ENCODE measurements at regions not wholly inside any gene's neighbourhood (a gene's known extent, or its start where the extent isn't known, plus 50 kb on each side); places are given as distances from the start of the nearest gene placed in this dataset.
A peak's percentile ranks its signal among the peaks of the same experiment; 100 is the strongest.

- no peak for DNase-seq
Measured at GRCh38 chr2:196445991-196446390, 193.5 kb upstream of the CCDC150 start.

DNA sequence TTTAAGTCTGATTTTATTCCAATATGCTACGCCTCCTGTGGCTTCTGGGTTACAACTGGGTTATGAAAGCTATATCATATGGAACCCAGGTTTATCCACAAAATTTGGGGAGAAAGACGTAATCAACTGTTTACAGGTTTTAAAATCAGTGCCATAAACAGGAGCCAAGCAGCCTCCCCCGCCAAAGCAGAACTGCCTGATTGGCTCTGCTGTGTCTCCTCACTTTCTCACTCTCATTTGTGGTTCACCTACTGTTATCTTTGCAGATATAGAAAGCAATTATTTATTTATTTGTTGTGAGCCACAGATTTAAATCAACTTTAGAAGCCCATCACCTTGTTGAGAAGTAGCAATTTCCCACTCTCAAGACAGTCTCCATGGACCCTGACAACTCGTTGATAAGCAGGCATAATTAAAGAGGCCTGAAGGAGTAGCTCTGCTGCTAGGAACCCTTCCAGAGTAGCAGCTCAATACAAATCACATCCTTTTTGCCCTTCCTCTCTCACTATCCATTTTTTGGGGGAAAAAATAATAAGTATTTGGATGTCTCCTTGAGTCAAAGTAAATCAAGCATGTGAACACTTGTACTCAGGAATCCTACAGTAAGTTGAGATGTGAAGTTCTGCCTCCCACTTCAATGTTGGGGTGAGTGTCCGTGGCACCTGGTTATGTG is 191.0 kb upstream of the CCDC150 start:
- no peak for DNase-seq

GRCh38 chr2:196449083-196449482 is 190.4 kb upstream of the CCDC150 start:
- no peak for DNase-seq

DNA sequence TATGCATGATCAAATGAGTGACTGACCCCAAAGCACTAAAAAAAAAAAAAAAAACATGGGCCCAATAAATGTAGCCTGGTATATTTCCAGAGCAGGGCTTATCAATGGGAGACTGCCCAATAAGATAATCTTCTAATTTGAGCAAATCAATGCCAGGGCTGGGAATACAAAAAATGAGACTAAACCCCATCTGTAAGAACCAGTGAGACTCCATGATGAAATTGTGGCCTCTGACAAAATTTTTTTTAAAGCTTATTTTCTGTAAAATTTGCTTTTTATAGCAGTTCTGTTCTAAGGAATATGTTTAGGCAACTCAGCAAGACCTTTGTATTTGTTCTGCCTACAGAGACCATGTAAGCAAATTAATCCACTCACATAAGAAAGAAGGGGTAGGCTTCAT is 186.8 kb upstream of the CCDC150 start:
- peak in 1 of 2 experiments; percentile 4 for DNase-seq

GRCh38 chr2:196453613-196454047 is 185.9 kb upstream of the CCDC150 start:
- DNase-seq, result peak; percentile 45 to 79

- no peak for DNase-seq
Measured at GRCh38 chr2:196454492-196454891, 185.0 kb upstream of the CCDC150 start.

GRCh38 chr2:196459539-196459938 is 180.0 kb upstream of the CCDC150 start:
- DNase-seq, result no peak

DNA sequence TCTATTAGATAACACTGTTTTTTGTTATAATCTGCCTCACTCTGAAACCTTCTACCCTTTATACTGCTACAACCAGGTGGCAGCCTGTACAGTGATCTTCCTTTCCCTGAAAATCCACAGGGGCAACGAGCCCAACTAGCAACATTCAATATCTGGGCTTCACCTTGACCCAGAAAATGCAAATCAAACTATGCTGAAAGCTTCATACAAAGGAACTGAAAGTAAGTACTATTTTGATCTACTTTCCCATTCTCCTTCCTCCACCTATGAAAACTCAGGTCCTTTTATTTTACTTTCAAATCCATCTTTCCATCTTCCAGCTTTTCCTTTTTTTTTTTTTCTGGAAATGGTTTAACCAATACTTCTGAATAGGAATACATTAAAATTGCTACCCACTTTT is 175.8 kb upstream of the CCDC150 start:
- DNase-seq, result peak in 1 of 2 experiments; percentile 11

GRCh38 chr2:196464311-196464710 is 175.2 kb upstream of the CCDC150 start:
- DNase-seq, result no peak

GRCh38 chr2:196466581-196466980 is 172.9 kb upstream of the CCDC150 start:
- DNase-seq, result no peak

DNA sequence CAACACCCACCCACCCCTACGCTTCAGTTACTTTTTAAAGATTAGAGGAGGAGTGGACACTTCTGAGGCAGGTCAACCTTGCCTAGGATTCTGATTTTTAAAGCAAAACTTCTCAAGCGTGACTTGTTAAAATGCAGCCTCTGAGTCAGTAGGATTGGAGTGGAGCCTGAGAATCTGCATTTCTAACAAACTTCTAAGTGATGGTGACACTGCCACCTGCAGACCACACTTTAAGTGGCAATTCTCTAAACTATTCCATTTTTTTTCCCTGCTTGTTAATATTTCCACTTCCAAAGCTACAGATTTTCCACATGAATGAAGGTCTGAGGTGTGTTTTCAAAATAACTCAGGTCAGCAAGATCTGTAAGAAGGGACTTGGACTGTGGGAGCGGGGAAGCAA is 171.1 kb upstream of the CCDC150 start:
- DNase-seq, result no peak

DNA sequence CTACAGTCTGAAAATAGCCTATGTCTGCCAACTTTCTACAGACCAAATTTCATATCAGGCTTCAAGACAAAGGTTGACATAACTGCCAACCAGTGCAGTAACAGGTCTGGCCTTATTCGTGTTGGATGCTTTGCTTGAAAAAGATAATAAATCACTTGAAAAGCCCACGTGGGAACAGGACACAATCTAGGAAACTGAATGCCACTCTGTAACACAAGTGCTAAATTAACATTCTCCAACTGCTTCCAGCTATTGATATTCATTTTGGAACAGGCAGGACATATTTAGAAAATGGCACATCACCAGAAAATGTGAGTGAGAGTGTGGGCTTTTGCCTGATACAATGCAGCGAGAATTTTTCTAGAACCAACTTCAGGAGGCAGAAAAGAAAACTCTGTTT is 165.9 kb upstream of the CCDC150 start:
- DNase-seq, result no peak

DNA sequence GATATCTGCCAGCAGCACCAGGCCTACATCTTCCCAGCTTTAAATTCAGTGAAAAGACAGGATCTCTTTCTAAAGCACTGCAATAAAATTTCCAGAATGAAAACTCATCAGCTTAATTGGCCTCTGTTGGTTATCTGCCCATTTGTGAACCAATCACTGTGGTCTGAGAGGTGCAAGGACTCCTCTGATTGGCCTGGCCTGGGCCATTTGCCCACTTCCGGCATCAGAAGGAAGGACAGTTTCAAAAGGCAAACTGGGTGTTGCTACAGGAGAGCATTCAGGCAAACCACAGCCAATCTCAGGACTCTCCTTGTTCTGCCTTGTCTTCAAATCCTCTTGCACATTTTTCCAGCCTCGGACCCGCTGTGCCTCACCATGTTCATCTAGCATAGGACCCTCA is 163.9 kb upstream of the CCDC150 start:
- DNase-seq, result no peak

GRCh38 chr2:196478588-196478987 is 160.9 kb upstream of the CCDC150 start:
- DNase-seq, result no peak

- DNase-seq, result no peak
Measured at GRCh38 chr2:196479350-196479749, 160.2 kb upstream of the CCDC150 start.

GRCh38 chr2:196480653-196481323 is 158.7 kb upstream of the CCDC150 start:
- no peak for DNase-seq

GRCh38 chr2:196481324-196481697 is 158.2 kb upstream of the CCDC150 start:
- DNase-seq, result no peak

- DNase-seq, result no peak
Measured at GRCh38 chr2:196482119-196483065, 157.1 kb upstream of the CCDC150 start.

DNA sequence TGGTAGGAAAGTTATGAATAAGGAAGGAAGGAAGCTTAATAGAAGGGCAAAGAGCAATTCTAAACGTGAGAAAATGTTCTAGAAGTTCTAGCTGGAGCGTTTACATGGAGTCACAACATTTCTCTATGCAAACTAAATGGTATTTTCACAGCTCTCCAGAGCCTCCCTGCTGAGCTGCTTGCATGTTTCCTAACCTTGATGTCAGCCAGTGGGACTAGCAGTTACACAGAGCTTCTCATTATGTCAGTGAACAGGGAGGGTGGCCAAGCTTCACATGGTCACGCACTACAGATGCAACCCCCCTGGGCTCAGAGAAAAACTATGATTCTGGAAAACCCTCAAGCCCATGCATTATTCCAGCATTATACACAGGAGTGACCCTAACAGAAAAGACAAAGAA is 153.4 kb upstream of the CCDC150 start:
- DNase-seq, result no peak

GRCh38 chr2:196487417-196487816 is 152.1 kb upstream of the CCDC150 start:
- DNase-seq, result no peak

GRCh38 chr2:196489371-196489770 is 150.1 kb upstream of the CCDC150 start:
- DNase-seq, result no peak

- DNase-seq, result no peak
Measured at GRCh38 chr2:196492946-196493345, 146.6 kb upstream of the CCDC150 start.

GRCh38 chr2:196498962-196499361 is 140.6 kb upstream of the CCDC150 start:
- no peak for DNase-seq

- no peak for DNase-seq
Measured at GRCh38 chr2:196499686-196500085, 139.8 kb upstream of the CCDC150 start.

Measured in NCI-H526 (cell line).